ENCODE measurements at regions not wholly inside any gene's neighbourhood (a gene's known extent, or its start where the extent isn't known, plus 50 kb on each side); places are given as distances from the start of the nearest gene placed in this dataset.
"Not testable (repeated sequence)": the region's sequence is repeated elsewhere in the genome, so short reads cannot be mapped to it uniquely, and the experiment has no call there.

DNA sequence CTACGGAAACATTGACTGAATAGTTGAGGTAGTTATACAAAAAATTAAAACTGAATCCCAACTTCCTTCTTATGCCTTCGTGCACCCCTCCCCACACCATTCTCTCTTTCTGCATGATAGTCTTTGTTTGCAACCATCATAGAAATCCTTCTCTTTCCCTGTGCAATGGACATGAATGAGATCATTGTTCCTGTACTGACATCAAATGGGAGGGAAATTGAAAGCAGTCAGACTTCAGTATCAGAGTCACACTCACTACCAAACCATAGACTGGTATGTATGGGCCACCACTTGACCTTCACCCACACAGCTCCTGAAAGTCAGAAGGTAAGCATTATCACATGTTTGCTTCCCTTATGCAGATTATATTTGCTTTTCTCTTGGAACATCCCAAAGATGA, 782.8 kb downstream of the BCL11A start:
- DNase-seq = no peak

GRCh38 chr2:59761966-59762365, 791.5 kb downstream of the BCL11A start:
- DNase-seq = no peak

GRCh38 chr2:59756150-59756549, 797.3 kb downstream of the BCL11A start:
- DNase-seq = no peak

DNA sequence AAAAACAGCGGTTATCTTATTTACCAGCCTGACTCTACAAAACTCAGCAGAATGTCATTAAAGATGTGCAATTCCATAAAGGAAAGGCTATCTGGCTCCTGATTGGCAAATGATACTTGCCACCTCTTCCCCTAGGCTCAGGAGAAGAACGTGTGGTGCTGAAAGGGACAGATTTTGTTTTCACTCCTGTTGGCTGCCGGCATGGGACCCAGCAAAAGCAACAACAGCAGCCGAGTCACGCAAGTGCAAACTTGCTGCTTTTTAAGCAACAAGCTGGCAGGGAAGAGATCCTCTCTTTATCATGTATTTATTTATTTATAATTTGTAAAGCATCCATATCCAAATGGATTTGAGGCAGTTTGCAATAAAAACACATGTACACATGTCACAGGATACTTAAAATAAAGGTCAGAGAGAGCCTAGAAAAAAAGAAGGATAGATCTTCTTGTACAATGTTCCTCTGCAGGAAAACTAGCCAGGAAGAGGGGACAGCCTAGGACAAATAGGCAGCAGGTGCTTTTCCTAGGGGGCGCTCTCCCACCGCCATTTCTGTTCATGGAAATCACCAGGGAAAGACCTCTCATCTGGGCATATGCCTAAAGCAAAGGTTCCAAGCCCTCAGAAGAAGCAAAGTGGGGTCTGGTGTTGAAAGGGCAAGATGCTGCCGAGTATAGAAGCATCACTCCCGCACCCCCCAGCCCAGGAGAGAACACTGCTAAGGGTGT, 799.3 kb downstream of the BCL11A start:
- no peak for DNase-seq

- DNase-seq = no peak
These were observed 800.9 kb downstream of the BCL11A start for GRCh38 chr2:59752512-59752911.

DNA sequence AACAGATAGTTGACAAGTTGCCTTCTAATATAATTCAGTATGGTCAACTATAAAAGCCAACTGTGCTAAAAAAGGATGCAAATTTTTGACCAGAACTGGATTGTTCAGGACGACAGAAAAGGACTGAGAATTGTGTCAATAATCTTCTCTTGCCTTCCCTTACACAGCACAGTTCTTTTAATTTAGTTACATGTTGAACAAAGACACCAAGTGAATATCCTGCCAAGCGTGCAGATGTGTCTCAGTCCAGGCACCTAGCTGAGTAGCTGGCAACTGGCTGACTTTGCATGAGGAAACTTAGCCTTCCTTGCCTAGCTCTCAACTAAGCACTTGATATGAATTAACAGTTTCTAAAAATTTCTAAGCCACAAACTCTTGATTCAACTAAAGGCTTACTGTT, 801.4 kb downstream of the BCL11A start:
- DNase-seq = no peak

GRCh38 chr2:59751214-59751613, 802.2 kb downstream of the BCL11A start:
- not testable (repeated sequence) for DNase-seq

GRCh38 chr2:59746291-59746690, 807.2 kb downstream of the BCL11A start:
- DNase-seq = no peak

GRCh38 chr2:59745085-59745484, 808.4 kb downstream of the BCL11A start:
- DNase-seq = no peak

- DNase-seq = no peak
These were observed 809.0 kb downstream of the BCL11A start for GRCh38 chr2:59744436-59744835.

DNA sequence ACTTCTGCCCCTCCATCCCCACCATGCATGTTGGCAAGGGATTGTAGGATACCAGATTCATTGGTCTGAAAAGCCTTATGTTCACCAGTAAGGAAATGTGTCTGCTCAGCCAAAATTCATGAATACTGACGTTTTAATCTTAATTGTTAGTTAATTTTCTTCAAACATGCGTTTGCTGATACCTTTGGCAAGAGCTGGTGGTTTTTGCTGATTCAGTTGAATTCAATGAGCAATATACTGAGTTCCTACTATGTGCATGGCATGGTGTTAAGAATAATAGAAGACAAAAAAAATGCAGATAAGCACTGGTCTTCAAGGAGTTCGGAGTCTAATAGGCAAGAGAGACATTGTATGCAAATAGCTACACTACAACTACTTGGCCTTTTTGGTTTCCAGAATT, 811.6 kb downstream of the BCL11A start:
- DNase-seq = no peak

GRCh38 chr2:59739166-59739565, 814.3 kb downstream of the BCL11A start:
- DNase-seq = no peak

DNA sequence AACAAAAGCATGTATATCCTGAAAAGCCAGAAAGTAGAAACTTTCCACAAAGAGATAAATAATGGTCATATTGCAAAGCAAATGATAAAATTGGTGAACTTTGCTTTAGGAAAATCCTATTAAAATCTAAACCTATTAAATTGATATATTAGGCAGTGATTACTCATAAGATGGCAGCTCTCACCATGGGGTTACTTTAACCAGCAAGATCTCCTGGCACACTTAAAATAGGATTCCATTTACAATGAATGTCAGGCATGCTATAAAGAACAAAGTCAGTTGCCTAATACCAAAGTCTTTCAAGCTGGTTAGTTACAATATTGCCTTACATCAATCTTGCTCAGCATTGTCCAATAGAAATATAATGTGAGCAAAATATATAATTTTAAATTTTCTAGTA, 816.2 kb downstream of the BCL11A start:
- no peak for DNase-seq

DNA sequence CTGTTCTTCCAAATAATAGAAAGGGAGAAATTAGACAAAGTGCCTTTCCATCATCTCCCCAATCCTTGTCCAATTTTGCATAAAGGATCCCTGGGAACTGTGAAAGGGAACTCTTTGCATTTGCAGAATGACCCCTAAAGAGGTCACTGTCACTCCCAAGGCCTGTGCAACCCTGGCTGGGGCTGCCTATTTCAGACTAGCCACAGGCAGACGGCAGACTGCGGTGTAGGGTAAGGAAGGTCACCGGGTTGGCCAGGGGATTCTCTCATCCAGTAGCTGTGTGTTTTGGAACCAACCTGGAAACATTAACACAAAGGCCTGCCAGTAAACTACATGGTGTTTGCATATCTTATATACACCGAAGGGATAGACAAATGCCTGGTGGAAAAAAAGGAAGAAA, 818.7 kb downstream of the BCL11A start:
- no peak for DNase-seq

- no peak for DNase-seq
These were observed 819.5 kb downstream of the BCL11A start for GRCh38 chr2:59733970-59734369.

DNA sequence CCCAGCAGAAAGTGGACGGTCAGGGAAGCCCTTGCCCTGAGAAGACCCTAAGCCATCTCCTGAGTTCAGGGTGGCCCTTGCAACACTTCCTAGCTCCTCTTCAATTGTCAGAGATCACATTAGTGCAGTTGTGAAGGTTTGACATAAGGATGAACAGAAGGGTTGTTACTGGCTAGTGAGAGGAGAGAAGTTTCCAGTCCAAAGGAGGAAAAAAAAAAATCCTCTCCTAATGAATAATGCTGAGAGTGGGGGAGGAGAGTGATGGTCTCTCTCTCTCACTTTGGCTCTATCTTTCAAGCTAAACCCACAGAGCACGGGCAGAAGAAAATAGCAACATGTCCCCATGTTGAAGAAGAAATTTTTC, 819.9 kb downstream of the BCL11A start:
- DNase-seq = no peak

GRCh38 chr2:59732871-59733566, 820.4 kb downstream of the BCL11A start:
- no peak for DNase-seq

DNA sequence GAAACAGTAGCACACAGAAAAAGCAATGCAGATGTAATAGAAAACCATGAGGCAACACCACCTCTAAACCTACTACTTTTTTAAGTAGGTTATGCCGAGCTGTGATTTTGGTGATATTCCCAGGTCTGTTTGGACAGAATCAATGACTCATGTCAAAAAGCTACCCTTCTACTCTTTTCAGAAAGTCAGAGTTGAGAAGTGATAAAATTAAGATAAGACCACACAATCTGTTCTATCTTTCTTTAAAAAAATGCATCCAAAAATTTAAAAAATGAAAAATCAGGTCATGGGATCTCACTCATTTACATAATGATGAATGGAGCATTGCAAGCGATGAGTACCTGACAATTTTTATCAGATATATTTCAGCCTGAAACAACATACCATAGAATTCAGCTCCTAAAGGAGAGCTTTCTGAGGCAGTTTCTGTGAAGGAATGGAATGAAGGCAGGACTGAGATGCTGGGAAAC, 826.3 kb downstream of the BCL11A start:
- no peak for DNase-seq

DNA sequence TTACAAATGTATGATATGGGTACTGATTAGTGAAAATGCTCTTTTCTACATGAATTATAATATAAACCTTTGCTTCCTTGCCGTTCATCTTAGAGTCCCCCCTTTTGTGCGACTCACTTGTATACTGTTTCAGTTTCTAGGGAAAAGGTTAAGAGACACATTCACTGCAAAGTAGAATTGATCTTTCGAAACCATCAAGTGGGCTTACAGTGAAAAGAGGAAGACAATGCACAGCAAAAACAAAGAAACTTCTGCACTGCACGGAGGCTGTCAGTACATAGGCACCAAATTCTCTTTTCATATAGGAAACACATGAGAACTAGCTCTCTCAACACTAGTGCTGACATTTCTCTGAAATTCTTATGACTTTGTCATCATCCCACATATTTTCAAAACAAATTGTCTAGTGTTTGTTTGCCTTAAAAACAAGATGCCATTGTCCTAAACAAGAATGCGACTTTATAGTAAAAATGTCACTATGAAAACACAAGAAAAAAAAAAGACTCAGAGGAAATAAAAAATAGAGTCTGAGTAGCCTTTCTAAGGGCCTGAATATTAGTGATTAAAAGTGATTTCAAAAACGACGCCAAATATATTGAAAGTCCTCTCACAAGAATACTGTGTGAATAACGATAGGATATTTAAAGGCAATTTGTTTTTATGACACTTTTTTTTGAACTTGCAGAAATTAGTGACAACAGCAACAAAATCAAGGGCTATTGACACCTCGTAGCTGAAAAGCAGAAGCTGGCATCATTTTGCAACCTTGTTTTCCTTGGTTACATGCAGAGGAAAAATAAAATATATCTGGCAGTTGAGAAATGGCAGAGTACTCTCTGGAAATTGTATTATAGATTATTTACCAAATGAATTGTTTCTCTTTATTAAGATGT, 827.0 kb downstream of the BCL11A start:
- no peak for DNase-seq

DNA sequence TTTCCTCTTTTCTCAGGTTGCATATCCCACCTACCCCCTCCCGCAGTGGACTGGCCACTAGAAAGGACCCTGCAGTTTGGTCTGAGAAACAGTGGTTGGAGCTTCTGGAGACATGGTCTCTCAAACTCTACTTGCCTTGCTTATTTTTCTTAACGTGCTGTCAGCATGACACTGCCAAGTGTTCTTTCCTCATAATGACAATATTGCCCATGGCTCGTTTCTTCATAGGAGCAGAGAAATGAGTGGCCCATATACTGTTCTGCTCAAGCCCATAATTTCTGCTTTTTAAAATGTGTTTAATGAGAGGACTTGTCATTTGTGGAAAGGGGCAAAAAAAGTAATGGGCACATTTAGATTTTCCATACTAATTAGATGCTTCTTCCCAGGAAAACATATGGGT, 828.7 kb downstream of the BCL11A start:
- no peak for DNase-seq

DNA sequence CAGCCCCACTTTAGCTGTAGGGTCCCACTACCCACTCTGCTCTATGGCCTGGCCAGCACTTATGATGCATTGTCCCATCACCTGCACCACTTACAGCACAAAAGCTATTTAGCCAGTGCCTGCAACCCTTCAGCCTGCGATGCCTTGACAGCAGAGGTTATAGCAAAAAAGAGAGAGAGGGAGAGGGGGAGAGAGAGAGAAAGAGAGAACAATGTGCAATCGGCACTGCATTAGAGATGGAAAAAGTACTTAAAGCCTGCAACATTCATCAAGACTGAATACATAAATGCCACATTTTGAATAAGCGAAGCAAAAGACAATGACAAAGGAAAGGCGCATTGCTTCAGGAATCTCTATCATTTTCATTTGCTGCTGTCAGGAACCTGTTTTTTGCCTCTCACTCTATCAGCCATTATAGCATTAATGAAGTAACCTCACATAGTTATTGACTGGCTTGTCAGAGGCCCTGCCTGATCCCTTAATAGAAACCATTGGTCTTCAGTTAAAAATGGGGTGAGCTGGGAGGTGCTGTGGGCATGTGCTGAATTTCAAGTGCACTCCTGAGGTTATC, 833.1 kb downstream of the BCL11A start:
- no peak for DNase-seq

DNA sequence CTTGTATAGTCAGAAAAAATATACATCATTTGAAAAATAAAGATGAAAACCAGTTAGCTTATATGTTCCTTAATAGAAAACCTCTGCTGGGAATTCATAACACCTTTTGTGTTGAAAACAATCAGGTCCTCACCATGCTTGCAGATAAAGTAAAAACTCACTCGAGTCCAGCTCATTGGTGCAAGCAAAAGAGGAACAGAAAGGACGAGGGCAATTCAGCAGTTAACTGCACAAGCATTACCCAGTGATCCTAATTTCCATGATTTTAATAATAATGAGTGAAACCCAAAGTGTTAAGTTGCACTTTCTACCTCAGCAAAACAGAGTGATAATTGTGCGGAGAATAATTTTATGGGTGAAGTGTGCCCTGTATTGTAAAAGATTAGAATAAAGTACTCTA, 839.9 kb downstream of the BCL11A start:
- no peak for DNase-seq

DNA sequence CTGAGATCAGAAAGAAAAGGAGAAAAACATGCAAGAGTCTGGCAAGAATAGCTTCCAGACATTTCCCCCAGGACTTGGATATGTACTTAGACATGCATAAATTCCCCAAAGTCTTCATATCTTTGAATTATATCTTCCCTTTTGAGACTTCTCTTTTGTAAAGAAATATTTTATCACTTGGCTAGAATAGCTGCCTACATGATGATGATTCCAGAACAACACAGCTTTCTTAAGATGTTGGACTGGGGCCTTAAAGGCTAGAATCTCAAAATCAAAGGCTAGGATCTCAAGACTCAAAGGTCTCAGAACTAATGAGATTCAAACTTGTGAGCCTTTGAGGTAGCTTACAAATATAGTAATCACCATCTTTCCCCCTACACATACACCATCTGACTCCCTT, 842.3 kb downstream of the BCL11A start:
- DNase-seq = no peak
